Retina (tissue), 1 donor: ENCODE measurements at regions not wholly inside any gene's neighbourhood (a gene's known extent, or its start where the extent isn't known, plus 50 kb on each side); places are given as distances from the start of the nearest gene placed in this dataset.
"Not testable (repeated sequence)": the region's sequence is repeated elsewhere in the genome, so short reads cannot be mapped to it uniquely, and the experiment has no call there.

ENCODE experiments used
- DNase-seq: peaks from one replicate; pipeline ENCODE4 v3.0.0-alpha.2; 2016

- no peak for DNase-seq
Observed at GRCh38 chr12:18794000-18794399, 56.1 kb downstream of the CAPZA3 start.

- no peak for DNase-seq
Observed at GRCh38 chr12:18797604-18798003, 59.7 kb downstream of the CAPZA3 start.

GRCh38 chr12:18798535-18799361 is 60.8 kb downstream of the CAPZA3 start:
- DNase-seq: no peak

GRCh38 chr12:18799561-18799960 is 61.6 kb downstream of the CAPZA3 start:
- no peak for DNase-seq

GRCh38 chr12:18805516-18806248 is 67.8 kb downstream of the CAPZA3 start:
- DNase-seq: no peak

- no peak for DNase-seq
Observed at GRCh38 chr12:18807714-18808113, 69.8 kb downstream of the CAPZA3 start.

- no peak for DNase-seq
Observed at GRCh38 chr12:18808221-18808620, 70.3 kb downstream of the CAPZA3 start.

GRCh38 chr12:18810537-18811253 is 72.8 kb downstream of the CAPZA3 start:
- DNase-seq: no peak

GRCh38 chr12:18811273-18811672 is 73.4 kb downstream of the CAPZA3 start:
- DNase-seq: no peak

- DNase-seq: no peak
Observed at GRCh38 chr12:18813753-18814152, 75.8 kb downstream of the CAPZA3 start.

GRCh38 chr12:18818579-18819268 is 80.8 kb downstream of the CAPZA3 start:
- DNase-seq: no peak

GRCh38 chr12:18819484-18819883 is 81.6 kb downstream of the CAPZA3 start:
- DNase-seq: no peak

- no peak for DNase-seq
Observed at GRCh38 chr12:18823461-18823860, 85.5 kb downstream of the CAPZA3 start.

- DNase-seq: no peak
Observed at GRCh38 chr12:18824287-18824686, 86.4 kb downstream of the CAPZA3 start.

- DNase-seq: no peak
Observed at GRCh38 chr12:18825138-18825537, 87.2 kb downstream of the CAPZA3 start.

- no peak for DNase-seq
Observed at GRCh38 chr12:18827913-18828312, 90.0 kb downstream of the CAPZA3 start.

GRCh38 chr12:18828483-18828882 is 90.6 kb downstream of the CAPZA3 start:
- no peak for DNase-seq

- DNase-seq: no peak
Observed at GRCh38 chr12:18828987-18829386, 91.1 kb downstream of the CAPZA3 start.

GRCh38 chr12:18832932-18833331 is 95.0 kb downstream of the CAPZA3 start:
- DNase-seq: not testable (repeated sequence)

- DNase-seq: no peak
Observed at GRCh38 chr12:18837025-18837424, 99.1 kb downstream of the CAPZA3 start.

GRCh38 chr12:18837505-18837904 is 99.6 kb downstream of the CAPZA3 start:
- DNase-seq: no peak

GRCh38 chr12:18840997-18841396 is 103.1 kb downstream of the CAPZA3 start:
- DNase-seq: not testable (repeated sequence)

- DNase-seq: no peak
Observed at GRCh38 chr12:18849080-18849479, 111.2 kb downstream of the CAPZA3 start.
